K562 (cell line): ENCODE measurements at regions not wholly inside any gene's neighbourhood (a gene's known extent, or its start where the extent isn't known, plus 50 kb on each side); places are given as distances from the start of the nearest gene placed in this dataset.

Experiments
- BMI1 ChIP-seq: fragments of 150-350 bp; IDR thresholded peaks from 2 replicates; pipeline ENCODE4 v1.6.1; 2014; ENCODE audit warnings: low read length
- CBX8 ChIP-seq: fragments of 200-600 bp; sonication (generic); IDR thresholded peaks from 2 replicates; pipeline ENCODE4 v1.6.1; 2012; ENCODE audit warnings: borderline replicate concordance, mixed run types, low read depth, mild to moderate bottlenecking, moderate library complexity, mixed read lengths, low read length, control low read depth, inconsistent platforms; ENCODE audit not compliant: poor library complexity, severe bottlenecking; ENCODE audit errors: extremely low read depth
- FOXJ2 ChIP-seq: fragments of 200-800 bp; sonication (Bioruptor generic); IDR thresholded peaks from 2 replicates; pipeline ENCODE4 v1.6.1; 2016; ENCODE audit warnings: missing genetic modification characterization, missing compliant biosample characterization
- POLR2AphosphoS5 ChIP-seq: IDR thresholded peaks from 2 replicates; pipeline ENCODE4 v1.6.1; 2011; ENCODE audit warnings: mild to moderate bottlenecking, low read depth, low read length, moderate library complexity; ENCODE audit not compliant: control insufficient read depth, insufficient read depth
- SETDB1 ChIP-seq: IDR thresholded peaks from one replicate; pipeline ENCODE4 v1.6.1; 2012; ENCODE audit warnings: low read length, control low read depth, inconsistent platforms
- SMC3 ChIP-seq: conservative IDR thresholded peaks from 2 replicates; pipeline ENCODE4 v1.6.1; 2011; ENCODE audit warnings: low read depth, low read length, improper control_type of control experiment; ENCODE audit not compliant: insufficient read depth
- SPI1 ChIP-seq: IDR thresholded peaks from 2 replicates; pipeline ENCODE4 v1.6.1; 2011; ENCODE audit warnings: low read depth, low read length, control low read depth, borderline replicate concordance
- TGIF2 ChIP-seq: sonication (generic); formaldehyde crosslinking; IDR thresholded peaks from 2 replicates; pipeline ENCODE4 v1.8.1; 2022; ENCODE audit warnings: mild to moderate bottlenecking, missing genetic modification reagents, moderate library complexity
- TF ChIP-seq, protein P1 (sequence below): fragments of 200-600 bp; sonication (generic); IDR thresholded peaks from one replicate; pipeline ENCODE4 v1.6.1; 2012; ENCODE audit warnings: mild to moderate bottlenecking, low read depth, low read length, inconsistent platforms
- TF ChIP-seq, protein P2 (sequence below): sonication (generic); formaldehyde crosslinking; IDR thresholded peaks from 2 replicates; pipeline ENCODE4 v1.8.0; 2022; ENCODE audit warnings: missing genetic modification reagents, mild to moderate bottlenecking, moderate library complexity, borderline replicate concordance
- TF ChIP-seq, protein P3 (sequence below): fragments of 250-450 bp; sonication (Bioruptor Pico); IDR thresholded peaks from 2 replicates; pipeline ENCODE4 v1.5.0; 2020; ENCODE audit warnings: mild to moderate bottlenecking, borderline replicate concordance

DNA sequence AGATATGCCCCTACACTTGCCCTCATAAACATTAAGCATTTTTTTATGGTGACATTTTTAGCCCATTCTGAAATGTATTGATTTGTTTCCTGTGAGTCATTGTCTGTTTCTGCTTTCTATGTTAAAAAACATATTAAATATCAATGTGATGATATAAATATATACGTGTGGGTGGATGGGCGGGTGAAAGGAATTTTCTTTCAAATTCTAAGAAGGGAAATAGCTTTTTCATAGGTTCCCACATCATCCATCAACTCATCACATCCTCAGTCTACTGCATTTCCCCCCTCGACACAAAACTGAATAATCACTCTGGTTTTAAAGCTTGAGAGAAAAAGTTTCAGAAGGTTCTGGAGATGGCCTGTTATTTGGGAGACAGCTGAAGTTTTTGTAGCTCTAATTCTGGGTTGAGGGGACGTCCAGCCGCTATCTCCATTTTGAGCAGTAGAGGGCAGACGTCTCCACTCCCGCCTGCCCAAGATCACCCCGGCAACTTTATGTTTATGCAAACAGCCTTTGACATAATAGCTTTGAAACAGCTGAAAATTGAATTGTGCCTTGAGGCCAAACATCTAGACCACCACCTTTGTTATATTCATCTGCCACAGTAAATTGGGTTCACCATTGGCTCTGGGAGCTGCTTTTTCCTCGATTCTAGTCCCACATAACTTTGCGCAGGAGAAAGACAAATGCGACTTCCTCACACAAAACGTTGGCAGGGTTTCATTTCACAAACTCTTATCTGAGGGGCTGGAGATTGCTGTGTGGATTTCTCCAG lies 216.2 kb upstream of the CLINT1 start (continued):
- TF ChIP-seq, protein P1, sequence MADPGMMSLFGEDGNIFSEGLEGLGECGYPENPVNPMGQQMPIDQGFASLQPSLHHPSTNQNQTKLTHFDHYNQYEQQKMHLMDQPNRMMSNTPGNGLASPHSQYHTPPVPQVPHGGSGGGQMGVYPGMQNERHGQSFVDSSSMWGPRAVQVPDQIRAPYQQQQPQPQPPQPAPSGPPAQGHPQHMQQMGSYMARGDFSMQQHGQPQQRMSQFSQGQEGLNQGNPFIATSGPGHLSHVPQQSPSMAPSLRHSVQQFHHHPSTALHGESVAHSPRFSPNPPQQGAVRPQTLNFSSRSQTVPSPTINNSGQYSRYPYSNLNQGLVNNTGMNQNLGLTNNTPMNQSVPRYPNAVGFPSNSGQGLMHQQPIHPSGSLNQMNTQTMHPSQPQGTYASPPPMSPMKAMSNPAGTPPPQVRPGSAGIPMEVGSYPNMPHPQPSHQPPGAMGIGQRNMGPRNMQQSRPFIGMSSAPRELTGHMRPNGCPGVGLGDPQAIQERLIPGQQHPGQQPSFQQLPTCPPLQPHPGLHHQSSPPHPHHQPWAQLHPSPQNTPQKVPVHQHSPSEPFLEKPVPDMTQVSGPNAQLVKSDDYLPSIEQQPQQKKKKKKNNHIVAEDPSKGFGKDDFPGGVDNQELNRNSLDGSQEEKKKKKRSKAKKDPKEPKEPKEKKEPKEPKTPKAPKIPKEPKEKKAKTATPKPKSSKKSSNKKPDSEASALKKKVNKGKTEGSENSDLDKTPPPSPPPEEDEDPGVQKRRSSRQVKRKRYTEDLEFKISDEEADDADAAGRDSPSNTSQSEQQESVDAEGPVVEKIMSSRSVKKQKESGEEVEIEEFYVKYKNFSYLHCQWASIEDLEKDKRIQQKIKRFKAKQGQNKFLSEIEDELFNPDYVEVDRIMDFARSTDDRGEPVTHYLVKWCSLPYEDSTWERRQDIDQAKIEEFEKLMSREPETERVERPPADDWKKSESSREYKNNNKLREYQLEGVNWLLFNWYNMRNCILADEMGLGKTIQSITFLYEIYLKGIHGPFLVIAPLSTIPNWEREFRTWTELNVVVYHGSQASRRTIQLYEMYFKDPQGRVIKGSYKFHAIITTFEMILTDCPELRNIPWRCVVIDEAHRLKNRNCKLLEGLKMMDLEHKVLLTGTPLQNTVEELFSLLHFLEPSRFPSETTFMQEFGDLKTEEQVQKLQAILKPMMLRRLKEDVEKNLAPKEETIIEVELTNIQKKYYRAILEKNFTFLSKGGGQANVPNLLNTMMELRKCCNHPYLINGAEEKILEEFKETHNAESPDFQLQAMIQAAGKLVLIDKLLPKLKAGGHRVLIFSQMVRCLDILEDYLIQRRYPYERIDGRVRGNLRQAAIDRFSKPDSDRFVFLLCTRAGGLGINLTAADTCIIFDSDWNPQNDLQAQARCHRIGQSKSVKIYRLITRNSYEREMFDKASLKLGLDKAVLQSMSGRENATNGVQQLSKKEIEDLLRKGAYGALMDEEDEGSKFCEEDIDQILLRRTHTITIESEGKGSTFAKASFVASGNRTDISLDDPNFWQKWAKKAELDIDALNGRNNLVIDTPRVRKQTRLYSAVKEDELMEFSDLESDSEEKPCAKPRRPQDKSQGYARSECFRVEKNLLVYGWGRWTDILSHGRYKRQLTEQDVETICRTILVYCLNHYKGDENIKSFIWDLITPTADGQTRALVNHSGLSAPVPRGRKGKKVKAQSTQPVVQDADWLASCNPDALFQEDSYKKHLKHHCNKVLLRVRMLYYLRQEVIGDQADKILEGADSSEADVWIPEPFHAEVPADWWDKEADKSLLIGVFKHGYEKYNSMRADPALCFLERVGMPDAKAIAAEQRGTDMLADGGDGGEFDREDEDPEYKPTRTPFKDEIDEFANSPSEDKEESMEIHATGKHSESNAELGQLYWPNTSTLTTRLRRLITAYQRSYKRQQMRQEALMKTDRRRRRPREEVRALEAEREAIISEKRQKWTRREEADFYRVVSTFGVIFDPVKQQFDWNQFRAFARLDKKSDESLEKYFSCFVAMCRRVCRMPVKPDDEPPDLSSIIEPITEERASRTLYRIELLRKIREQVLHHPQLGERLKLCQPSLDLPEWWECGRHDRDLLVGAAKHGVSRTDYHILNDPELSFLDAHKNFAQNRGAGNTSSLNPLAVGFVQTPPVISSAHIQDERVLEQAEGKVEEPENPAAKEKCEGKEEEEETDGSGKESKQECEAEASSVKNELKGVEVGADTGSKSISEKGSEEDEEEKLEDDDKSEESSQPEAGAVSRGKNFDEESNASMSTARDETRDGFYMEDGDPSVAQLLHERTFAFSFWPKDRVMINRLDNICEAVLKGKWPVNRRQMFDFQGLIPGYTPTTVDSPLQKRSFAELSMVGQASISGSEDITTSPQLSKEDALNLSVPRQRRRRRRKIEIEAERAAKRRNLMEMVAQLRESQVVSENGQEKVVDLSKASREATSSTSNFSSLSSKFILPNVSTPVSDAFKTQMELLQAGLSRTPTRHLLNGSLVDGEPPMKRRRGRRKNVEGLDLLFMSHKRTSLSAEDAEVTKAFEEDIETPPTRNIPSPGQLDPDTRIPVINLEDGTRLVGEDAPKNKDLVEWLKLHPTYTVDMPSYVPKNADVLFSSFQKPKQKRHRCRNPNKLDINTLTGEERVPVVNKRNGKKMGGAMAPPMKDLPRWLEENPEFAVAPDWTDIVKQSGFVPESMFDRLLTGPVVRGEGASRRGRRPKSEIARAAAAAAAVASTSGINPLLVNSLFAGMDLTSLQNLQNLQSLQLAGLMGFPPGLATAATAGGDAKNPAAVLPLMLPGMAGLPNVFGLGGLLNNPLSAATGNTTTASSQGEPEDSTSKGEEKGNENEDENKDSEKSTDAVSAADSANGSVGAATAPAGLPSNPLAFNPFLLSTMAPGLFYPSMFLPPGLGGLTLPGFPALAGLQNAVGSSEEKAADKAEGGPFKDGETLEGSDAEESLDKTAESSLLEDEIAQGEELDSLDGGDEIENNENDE = no peak
- TF ChIP-seq BMI1 = peak; percentile 55
- no peak for TF ChIP-seq SETDB1
- TF ChIP-seq FOXJ2 = peak; percentile 98
- TF ChIP-seq SMC3 = peak; percentile 42; the same call in 1 of the 2 replicates
- TF ChIP-seq POLR2AphosphoS5 = no peak
- TF ChIP-seq, protein P2, sequence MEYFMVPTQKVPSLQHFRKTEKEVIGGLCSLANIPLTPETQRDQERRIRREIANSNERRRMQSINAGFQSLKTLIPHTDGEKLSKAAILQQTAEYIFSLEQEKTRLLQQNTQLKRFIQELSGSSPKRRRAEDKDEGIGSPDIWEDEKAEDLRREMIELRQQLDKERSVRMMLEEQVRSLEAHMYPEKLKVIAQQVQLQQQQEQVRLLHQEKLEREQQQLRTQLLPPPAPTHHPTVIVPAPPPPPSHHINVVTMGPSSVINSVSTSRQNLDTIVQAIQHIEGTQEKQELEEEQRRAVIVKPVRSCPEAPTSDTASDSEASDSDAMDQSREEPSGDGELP (CRISPR knock-in tag) = 0 out of 2 replicates have a peak, but pooled peaks have one; percentile 17
- TF ChIP-seq CBX8 = no peak
- no peak for TF ChIP-seq TGIF2 (CRISPR knock-in tag)
- TF ChIP-seq, protein P3, sequence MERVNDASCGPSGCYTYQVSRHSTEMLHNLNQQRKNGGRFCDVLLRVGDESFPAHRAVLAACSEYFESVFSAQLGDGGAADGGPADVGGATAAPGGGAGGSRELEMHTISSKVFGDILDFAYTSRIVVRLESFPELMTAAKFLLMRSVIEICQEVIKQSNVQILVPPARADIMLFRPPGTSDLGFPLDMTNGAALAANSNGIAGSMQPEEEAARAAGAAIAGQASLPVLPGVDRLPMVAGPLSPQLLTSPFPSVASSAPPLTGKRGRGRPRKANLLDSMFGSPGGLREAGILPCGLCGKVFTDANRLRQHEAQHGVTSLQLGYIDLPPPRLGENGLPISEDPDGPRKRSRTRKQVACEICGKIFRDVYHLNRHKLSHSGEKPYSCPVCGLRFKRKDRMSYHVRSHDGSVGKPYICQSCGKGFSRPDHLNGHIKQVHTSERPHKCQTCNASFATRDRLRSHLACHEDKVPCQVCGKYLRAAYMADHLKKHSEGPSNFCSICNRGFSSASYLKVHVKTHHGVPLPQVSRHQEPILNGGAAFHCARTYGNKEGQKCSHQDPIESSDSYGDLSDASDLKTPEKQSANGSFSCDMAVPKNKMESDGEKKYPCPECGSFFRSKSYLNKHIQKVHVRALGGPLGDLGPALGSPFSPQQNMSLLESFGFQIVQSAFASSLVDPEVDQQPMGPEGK (CRISPR knock-in tag) = 0 out of 2 replicates have a peak, but pooled peaks have one; percentile 29
- peak; percentile 28; the same call in 1 of the 2 replicates for TF ChIP-seq SPI1
